Activated CD8-positive, alpha-beta memory T cell treated with anti-CD3 and anti-CD28 coated beads, Interleukin-2, amount 50 U/mL, for 48 hours (primary cell): ENCODE measurements at regions not wholly inside any gene's neighbourhood (a gene's known extent, or its start where the extent isn't known, plus 50 kb on each side); places are given as distances from the start of the nearest gene placed in this dataset.
"Not testable (repeated sequence)": the region's sequence is repeated elsewhere in the genome, so short reads cannot be mapped to it uniquely, and the experiment has no call there.

Source experiments
- DNase-seq: peaks from one replicate; pipeline ENCODE4 v3.0.0-alpha.2; 2020

DNA sequence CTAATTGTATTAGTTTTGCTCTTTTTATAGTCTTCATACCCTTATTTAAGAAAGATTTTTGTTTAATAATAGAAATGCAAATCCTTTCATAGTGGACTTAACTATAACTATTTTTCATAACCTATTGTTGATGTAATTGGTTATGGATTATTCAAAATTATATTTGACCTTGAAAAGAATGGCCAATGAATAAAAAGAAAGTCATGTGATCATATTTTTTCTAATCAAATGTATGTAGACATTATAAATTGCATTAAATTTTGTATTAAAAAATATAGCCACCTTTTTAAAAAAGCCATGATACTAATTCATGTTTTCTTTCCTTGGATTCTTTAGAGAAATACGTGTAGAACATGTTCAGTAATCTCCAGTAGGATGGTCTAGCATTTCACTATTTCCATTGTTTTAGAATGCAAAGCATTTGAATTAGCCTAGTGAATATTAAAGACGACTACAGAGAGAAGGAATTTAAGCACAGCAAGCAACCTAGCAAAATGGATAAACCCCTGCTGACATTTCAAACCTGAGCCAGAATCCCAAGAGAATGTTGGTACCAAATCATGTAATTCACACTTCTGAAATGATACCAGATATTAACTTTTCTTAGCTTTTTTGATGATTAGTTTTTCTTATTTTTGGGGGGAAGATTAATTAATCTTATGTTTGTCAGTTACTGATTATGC lies 1297.4 kb upstream of the MIR17HG start:
- no peak for DNase-seq

DNA sequence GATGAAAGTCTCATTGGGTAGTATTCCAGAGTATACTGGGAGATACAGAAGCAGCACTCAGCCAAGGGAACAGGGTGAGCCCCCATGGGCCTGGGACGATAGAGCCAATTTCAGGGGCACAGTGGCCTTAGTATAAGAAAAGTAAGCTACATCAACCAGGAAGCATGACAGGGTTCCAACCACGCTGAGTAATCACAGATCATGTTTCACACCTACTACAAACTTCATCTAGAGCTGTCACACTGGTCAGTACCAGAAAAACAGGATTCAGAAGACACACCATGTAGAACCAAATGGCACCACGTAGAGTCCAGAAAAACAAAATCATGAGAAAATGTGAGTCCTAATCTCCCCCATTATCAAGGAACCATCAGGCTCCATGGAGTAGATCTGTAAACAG lies 1292.4 kb upstream of the MIR17HG start:
- DNase-seq, result no peak

DNA sequence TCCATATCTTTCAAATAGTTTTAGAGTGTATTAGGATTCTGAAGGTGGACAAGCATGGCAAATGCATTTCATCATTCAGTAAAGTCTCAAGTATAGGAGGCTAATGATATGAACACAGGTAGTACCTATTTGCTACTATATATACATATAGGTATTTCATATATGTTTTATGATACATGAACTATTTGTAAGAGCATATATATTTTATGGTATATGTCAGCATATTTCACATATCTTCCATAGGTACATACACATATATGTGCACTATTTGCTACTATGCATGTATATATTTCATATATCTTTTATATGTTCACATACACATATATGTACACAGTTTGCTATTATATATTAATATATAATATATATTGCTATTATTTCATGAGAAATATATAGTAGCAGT lies 1291.7 kb upstream of the MIR17HG start:
- DNase-seq, result no peak

DNA sequence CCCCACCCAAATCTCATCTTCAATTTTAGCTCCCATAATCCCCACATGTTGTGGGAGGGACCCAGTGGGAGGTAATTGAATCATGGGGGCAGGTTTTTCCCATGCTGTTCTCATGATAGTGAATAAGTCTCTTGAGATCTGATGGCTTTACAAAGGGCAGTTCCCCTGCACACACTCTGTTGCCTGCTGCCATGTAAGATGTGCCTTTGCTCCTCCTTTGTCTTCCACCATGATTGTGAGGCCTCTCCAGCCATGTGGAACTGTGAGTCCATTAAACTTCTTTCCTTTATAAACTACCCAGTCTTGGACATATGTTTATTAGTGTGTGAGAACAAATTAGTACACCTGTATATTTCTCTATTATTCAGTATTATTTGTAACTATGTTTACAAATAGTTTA lies 1283.3 kb upstream of the MIR17HG start:
- DNase-seq, result not testable (repeated sequence)

DNA sequence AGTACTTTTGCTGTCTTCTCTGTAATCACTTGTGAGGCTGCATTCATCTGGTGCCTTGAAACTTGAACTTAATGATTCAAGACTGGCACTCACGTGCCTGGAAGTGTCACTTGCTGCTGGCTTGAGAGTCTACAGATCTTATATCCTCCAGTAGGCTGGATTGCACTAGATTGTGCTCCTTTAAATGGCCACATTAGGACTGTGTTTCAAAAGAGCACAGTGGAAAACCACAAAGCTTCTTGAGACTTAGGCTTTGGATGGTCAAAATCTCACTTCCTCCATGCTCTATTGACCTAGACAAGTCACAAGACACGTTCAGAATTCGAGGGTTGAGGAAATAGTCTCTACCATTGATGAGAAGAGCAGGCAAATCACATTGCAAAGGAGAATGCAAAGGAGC lies 1278.8 kb upstream of the MIR17HG start:
- DNase-seq, result no peak

DNA sequence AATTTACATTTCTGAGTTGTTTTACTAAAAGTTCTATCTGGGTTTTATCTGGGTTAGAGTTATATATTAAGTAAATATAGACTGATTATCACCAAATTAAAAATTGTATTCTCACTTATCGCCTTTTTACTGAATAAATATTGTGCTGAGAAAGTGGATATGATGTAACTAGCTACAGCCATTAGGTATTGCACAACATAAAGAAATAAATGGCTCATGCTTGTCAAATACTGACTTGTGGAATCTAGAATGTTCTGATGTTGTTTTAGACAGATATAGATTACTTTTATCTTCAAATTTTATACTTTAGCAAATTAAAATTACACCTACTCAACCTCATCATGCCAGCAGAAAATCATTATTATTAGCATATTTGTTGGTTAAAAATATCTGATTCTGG lies 1277.1 kb upstream of the MIR17HG start:
- DNase-seq, result no peak

DNA sequence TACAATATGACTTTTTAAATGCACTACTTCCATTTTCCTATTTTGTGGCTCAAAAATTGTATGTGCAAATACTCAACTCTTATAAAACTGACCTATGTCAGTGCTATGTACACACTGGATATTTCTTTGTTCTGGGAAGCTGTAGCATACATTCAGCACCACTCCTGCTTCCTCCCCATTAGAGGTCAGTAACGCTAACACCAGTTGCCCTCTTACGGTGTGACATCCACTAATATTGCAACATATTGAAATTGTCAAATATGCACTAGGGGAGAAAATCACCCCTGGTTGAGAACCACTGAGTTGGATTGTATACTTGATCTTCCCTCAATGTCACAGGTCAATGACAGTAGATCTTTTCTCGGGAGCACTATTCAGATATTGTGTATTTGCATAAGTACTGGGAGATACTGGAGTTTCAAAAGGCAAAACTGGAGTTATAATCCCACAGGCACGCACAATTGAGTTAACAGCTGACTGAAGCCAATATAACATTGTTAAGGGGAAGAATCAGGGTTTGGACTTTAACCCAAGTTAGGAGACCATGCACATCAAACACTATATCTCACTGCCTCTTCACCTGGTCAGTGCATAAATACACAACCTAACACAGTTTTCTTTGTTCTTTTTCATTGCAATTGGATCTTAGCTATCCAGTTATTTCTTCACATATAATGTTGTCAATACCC lies 1276.5 kb upstream of the MIR17HG start:
- no peak for DNase-seq

DNA sequence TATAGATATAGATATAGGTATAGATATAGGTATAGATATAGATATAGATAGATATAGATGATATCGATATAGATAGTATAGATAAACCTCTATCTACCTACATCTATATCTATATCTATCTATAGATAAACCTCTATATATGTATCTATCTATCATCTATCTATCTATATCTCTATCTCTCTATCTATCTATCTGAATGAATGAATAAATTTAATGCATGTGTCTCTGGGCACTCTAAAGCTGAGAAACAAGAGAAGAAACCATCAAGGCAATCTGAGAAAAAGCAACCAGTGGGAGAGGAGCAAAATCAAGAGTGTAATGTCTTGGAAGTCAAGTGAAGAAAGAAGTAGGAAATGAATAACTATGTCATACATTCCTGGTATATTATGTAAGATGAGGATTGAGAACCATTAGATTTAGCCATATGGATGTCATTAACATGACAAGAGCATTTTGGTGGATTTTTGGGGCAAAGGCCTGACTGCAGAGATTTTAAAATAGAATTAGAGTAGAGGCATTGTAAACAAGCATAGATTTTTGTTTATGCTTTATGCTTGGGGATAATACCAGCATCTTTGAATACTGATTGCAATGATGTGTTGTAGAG lies 1262.7 kb upstream of the MIR17HG start:
- DNase-seq, result no peak

DNA sequence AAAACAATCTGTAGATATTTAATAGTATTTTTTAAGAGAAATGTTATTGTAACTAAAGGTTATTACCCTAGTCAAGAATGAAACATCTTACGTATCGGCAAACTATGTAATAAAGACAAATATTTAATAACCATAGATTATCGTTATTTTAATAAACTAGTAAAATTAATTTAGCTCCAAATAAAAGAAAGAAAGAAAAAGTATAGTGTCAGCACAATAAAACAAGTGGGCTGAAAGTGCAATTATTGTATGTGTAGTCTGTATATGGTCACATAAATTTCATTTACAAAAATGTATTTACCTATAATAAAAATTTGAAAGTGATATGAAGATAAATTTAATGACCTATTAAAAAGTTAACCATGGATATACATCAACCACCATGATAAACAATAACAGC lies 1258.4 kb upstream of the MIR17HG start:
- DNase-seq, result no peak

DNA sequence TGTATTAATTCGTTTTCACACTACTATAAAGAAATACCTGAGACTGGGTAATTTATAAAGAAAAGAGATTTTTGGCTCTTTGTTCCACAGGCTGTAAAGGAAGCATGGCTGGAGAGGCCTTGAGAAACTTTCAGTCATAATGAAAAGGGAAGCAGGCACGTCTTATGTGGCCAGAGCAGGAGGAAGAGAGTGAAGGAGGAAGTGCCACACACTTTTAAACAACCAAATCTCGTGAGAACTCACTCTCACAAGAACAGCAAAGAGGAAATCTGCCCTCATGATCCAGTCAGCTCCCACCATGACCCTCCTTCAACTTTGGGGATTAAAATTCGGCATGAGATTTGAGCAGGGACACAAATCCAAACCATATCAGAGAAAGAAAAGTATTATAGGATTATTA lies 1255.9 kb upstream of the MIR17HG start:
- DNase-seq, result no peak

DNA sequence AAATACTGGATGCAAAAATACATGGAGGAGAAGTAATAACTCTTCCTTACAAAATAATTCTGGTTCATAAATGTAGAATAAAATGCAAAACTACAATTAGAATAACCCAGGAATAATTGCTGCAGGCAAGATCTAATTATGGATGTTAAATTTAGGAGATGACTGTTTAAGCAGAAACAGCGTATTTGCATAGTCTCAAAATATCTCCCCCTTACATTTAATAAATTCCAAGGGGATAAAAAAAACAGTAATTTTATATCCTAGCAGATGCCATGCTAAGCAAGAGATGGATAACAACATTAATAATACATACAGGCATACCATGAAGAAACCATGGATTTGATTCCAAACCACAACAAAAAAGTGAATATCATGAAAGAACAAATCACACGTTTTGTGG lies 1253.1 kb upstream of the MIR17HG start:
- DNase-seq, result no peak

DNA sequence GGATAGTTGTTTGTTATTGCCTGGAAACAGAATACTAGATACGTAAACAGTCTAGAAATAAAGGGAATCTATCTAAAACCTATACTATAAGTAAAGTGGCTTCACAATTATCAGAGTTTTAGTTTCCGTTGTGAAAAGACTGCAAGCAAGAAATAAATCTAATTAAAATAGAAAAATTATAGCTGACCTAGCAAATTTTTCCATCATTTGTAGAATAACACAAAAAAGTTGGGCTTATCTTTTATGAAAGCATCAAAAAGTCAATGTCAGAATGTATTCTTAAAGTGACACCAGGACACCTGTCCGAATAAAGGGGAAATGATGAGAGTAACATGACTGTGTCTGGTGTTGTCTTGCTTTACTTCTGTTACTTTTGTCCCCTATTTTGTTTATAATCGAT lies 1248.9 kb upstream of the MIR17HG start:
- DNase-seq, result no peak

DNA sequence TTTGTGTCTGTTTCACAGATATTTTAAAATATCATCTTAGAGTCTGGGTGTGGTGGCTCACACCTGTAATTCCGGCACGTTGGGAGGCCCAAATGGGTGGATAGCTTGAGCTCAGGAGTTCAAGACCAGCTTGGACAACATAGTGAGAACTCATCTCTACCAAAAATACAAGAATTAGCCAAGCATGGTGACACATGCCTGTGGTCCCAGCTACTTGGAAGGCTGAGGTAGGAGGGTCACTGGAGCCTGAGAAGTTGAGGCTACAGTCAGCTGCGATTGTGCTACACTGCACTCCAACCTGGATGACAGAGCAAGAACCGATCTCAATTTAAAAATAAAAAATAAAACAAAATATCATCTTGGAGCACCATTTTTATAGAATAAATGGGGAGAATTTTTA lies 1247.6 kb upstream of the MIR17HG start:
- DNase-seq, result no peak

DNA sequence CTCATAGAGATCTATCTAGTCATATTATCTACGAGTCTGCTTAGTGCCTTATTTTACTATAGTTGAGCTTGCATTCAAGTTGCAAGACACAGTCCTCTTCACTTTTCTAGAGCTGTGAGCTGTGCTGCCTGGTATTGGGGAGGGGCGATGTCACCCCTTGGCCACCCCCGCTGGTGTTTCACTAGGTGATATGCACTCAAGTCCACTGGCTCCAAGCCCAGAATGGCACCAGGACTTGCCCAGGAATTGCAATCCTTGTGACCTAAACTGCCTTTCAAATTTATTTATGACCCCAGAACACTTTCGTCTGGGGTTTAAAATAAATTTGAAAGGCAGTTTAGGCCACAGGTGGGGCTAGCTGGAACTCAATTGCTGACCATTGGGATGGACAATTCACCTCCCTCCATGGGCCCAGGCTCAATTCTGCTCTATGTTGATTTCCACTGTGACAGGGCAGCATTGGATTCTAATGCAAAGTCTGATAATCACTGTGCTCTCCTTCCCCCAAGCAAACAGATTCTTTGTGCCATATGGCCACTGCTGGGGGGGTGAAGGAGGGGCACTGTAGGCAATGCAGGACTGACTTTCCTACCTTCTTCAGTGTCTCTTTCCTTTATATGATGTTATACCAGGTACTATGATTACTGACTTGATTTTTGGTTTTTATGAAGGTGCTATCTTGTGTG lies 1244.2 kb upstream of the MIR17HG start:
- DNase-seq, result no peak

DNA sequence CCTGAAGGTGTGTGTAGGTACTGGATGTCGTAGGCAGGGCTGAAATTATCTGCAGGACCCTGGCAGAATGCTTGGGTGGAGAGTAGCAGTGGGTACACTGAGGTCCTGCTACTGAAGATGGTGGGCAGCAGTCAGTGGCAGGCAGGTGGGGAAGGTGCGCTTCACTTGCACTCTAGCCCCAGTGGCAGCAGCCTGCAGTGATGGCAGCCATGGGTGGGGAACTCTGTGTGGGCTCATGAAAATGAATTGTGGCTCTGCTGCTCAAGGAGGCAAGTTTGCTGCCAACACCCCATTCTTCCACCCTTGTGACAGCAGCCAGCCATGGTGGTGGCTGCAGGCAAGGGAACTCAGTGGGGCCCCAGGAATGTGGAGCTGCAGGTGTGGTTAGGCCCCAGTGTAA lies 1242.7 kb upstream of the MIR17HG start:
- no peak for DNase-seq

DNA sequence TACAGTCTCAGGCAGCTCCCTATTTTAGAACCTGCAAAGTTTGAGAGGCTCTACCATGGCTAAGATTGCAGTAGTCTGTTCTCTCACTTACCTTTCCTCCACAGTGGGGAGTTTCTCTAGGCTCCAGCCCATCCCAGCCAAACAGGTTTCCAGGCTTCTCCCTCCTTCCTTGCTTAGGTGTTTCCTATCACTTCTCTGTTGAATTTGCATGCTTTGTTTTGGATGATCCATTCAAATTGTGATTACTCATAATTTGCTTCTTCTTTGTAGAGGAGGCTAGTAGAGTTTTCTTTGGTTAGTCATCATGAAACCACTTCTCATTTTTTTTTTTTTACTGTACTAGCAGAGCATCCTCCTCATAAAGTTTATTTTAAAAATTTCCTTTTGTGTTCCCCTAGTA lies 1242.2 kb upstream of the MIR17HG start:
- DNase-seq, result no peak

DNA sequence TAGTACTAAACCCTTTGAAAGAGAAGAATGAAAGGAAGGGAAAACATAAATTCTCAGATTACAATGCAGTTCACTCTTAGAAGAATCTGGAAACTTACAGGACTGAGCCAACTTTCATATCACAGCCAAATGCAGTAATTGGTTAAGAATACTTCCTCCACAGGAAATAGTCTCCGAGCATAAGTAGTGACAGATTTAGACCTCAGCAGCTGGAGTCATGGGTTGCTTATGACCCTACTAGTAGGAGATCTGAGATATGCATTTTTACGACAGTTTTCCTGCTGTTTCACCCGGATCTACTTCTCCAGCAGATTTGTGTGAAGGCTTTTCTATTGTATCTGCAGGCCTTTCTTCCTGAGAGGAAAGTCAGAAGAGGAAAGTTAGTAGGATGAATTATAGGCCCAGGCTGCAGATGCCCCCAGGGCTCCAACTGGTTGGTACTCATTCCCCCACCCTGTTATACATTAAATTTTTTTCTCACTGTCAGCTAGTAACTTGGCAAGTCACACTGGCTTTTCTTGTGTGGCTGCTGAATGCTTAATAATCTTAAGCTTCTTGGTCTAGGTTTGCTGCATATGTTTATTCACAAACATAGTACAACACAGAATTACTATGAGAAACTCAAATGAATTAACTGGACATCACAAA lies 1241.5 kb upstream of the MIR17HG start:
- no peak for DNase-seq

DNA sequence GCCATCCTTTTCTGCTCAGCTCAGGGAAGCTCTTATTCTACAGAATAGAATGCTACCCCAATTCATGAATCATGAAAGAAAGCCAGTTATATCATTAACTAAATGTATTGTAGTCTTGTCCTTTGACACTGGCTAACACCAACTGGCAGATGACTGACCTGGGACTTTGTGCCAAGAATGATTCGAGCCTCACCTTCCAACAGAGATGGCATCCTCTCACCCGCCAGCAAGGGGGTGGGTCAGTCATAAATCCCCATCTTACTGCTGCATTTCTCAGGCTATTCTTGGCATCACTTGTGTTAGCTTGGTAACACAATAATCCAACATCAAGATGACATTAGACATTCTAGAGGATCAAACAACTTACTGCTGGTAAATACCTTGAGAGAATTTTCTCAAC lies 1239.8 kb upstream of the MIR17HG start:
- DNase-seq, result no peak

DNA sequence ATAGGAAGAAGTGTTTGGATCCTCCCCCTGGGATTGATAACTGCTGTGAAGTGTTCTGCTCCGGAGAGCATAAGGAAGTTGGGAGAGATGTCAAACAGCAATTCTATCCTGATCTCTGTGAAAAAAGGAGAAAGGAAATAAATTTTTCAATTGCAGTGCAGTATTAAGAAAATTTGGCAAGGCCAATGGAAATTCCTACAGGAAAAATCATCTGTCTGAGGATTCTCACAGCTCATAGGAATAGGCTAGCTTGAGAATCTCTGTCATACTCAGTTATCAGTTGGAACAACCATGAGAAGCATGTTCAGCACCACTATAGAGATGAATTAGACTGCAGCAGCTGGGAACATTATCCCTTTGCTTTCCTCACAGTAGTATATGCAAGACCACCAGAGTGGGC lies 1238.9 kb upstream of the MIR17HG start:
- DNase-seq, result no peak

DNA sequence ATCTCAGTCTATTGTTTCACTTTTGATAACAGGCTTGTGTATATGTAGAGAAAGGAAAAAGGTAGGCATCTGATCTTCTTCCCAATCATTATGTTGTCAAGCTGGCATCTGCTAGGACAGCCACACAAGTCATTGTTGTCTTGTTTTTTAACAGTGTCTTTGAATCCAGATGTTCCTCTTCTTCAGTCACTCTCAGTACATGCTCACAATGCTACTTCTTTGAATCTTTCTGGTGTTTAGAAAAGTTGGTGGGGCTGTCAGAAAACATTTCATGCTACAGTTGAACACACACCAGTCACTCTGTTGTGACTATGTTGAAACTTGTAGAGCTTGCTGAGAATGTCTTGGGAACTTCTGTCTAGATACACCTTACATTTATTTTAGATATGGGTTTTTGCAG lies 1231.4 kb upstream of the MIR17HG start:
- no peak for DNase-seq

DNA sequence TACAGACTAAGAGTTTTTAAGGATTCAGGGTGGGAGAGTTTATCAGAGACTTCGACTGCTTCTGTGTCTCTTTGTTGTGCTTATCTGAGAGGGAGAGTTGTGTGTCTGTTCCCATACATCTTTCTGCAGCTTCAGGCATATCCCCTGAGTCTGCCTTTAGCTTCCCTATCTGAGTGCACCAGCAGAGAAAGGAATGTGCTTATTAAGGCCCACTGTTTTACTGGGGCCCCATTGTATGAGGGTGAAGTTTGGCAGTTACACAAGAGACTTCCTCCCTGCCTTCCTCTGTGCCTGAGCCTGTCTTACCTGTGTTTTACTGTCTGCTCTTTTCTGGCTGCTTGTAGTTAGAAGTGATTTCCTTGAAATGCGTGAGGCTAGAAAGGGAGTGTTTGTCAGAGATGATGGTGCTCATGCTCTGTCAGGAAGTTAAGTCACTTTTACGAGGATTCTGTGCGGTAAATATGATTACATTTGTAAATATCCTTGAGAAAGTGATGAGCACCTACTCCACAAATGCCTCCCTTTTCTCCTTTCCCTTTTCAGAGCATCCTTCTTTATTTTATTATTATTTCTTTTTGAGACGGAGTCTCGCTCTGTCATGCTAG lies 1228.9 kb upstream of the MIR17HG start:
- no peak for DNase-seq

DNA sequence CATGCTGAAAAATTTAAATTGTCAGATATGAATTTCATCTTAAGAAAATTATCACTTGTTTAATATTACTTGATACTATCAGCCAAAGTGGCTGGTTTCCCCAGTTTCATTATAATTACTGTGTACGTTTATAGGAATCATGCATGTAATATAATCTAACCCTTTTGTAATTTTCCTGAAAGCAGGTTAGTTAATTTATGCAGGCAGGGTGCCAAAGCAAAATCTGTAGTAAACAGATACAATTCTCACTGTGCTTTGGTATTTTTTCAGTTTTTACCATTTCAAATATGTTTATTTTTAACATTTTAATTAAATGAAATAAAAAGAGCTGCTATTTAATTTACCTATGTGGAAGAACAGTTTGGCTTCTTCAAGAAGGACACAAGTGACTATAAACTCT lies 1227.5 kb upstream of the MIR17HG start:
- DNase-seq, result no peak

DNA sequence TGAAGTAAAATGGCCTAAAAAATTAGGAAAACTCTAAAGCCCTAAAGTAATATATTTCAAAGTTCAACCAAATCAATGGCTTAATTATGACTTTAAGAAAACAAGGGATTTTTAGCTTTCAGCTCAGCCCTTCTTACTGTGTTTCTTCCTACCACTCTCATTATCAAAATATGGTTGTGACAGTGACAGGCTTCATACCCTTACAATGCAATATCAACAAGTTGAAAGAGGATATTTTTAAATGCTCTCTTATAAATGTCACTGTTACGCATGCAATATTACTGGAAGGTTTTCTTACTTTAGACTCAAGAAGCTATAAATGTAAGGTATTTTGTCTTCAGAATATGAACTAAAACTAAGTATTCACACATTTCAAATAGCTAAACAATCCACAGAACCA lies 1225.7 kb upstream of the MIR17HG start:
- no peak for DNase-seq
